SK-N-SH (cell line): ENCODE measurements at regions not wholly inside any gene's neighbourhood (a gene's known extent, or its start where the extent isn't known, plus 50 kb on each side); places are given as distances from the start of the nearest gene placed in this dataset.

Source experiments
- CTCF ChIP-seq: fragments of 200-600 bp; sonication (generic); IDR thresholded peaks from 2 replicates; pipeline ENCODE4 v1.6.1; 2017; ENCODE audit warnings: antibody characterized with exemption, mild to moderate bottlenecking, moderate library complexity
- EZH2phosphoT487 ChIP-seq: fragments of 200-600 bp; sonication (generic); IDR thresholded peaks from 2 replicates; pipeline ENCODE4 v1.6.1; 2017; ENCODE audit warnings: low read depth, mixed run types, mild to moderate bottlenecking, antibody characterized with exemption, moderate library complexity, borderline replicate concordance
- FOXM1 ChIP-seq: IDR thresholded peaks from 2 replicates; pipeline ENCODE4 v1.4.0; 2012; ENCODE audit warnings: low read depth, mild to moderate bottlenecking
- GABPA ChIP-seq: IDR thresholded peaks from 2 replicates; pipeline ENCODE4 v1.4.0; 2012; ENCODE audit warnings: low read depth, mild to moderate bottlenecking
- MAX ChIP-seq: IDR thresholded peaks from 2 replicates; pipeline ENCODE4 v1.4.0; 2012; ENCODE audit warnings: low read depth
- PBX3 ChIP-seq: IDR thresholded peaks from 2 replicates; pipeline ENCODE4; 2012
- POLR2AphosphoS5 ChIP-seq: IDR thresholded peaks from 2 replicates; pipeline ENCODE4 v1.6.1; 2012; ENCODE audit warnings: low read depth, low read length
- RFX5 ChIP-seq: IDR thresholded peaks from 2 replicates; pipeline ENCODE4 v1.6.1; 2012; ENCODE audit warnings: mild to moderate bottlenecking, improper control_type of control experiment, low read length
- SMC3 ChIP-seq: IDR thresholded peaks from 2 replicates; pipeline ENCODE4 v1.6.1; 2012; ENCODE audit warnings: low read depth, low read length, improper control_type of control experiment
- TAF1 ChIP-seq: IDR thresholded peaks from 2 replicates; pipeline ENCODE4 v1.6.1; 2012; ENCODE audit warnings: low read depth, mild to moderate bottlenecking, low read length, moderate library complexity, borderline replicate concordance
- ZBTB33 ChIP-seq: IDR thresholded peaks from 2 replicates; pipeline ENCODE4 v1.4.0; 2012; ENCODE audit warnings: low read depth, borderline replicate concordance

- TF ChIP-seq CTCF (no peak), SMC3 (no peak), POLR2AphosphoS5 (no peak), PBX3 (no peak), TAF1 (no peak), EZH2phosphoT487 (no peak), GABPA (no peak), RFX5 (no peak), FOXM1 (no peak), ZBTB33 (no peak), MAX (no peak)
These were observed 417.9 kb downstream of the SH3GL2 start for GRCh38 chr9:17996728-17997127.
